GM18520 (cell line): ENCODE measurements at regions not wholly inside any gene's neighbourhood (a gene's known extent, or its start where the extent isn't known, plus 50 kb on each side); places are given as distances from the start of the nearest gene placed in this dataset.

Experiments used
- ATAC-seq: cut with Tn5 transposase; IDR thresholded peaks from one replicate; pipeline ENCODE4 v1.9.1; 2021; ENCODE audit not compliant: unreplicated experiment

DNA sequence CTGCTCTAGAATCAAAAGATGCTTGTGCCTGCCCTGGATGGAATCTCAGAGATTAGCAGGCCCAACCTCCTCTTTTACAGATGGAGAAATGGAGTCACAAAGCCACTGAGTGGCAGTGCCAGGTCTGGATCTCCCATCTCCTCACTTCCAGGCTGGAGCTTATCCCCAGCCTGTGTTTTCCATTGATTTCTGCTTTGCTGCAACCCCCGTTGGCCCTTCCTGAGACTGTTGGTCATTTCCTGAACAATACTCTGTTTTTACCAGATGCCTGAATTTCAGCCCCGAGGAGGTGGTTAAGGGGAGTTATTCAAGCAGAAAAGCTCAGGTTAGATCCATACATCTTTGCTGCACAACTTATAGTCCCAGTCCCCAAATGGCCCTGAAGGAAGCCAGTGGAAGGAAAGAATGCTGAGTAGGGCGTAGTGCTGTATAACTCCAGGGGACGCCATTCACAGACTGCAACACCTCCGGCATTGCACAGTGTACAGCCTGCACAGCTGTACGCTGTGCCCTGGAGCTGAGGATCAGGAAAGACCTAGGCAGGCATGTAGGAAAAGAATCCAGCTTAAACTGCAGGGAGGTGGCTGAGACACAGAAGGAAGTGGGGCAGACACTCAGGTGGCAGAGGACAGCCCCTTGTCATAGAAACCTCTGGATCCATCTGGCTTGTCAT, 77.5 kb downstream of the RPLP1 start:
- no peak for ATAC-seq

GRCh38 chr15:69530991-69531664, 78.5 kb downstream of the RPLP1 start:
- ATAC-seq: no peak

GRCh38 chr15:69531665-69532027, 79.0 kb downstream of the RPLP1 start:
- no peak for ATAC-seq

DNA sequence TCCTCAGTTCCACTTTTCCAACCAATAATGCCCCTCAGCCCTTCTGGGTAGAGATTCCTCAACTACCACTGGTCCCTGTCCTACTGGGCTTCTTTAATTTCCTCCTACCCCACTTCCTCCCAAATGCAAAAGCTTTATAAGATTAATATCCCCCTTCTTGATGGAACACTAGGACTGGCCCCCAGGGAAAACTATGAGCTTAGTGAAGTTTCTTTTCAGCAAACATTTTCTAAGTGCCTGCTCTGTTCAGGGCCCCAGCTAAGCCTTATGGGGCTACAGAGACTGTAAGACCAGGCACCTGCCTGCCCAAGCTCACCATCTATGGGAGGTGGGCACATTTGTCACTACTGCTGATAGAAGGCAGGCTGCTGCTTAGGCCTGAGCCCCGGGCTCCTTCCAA, 79.4 kb downstream of the RPLP1 start:
- ATAC-seq: no peak

DNA sequence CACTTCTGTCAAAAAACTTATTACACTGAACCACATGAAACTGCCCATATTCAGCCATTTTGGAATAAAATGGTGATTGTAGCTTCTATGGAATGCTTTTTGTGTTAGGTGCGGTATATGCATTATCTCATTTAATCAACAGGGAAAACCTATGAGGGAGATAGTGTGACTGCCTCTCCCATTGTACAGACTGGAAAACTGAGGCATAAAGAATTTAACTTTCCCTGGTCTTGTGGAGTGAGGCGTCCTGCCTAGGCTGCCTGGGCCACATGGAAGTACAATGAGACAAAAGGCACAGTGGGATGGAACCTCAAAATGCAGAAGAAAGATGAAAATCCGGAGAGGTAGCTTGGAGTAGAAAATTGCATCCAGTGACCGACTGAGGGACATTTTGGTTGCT, 80.2 kb downstream of the RPLP1 start:
- ATAC-seq: no peak

DNA sequence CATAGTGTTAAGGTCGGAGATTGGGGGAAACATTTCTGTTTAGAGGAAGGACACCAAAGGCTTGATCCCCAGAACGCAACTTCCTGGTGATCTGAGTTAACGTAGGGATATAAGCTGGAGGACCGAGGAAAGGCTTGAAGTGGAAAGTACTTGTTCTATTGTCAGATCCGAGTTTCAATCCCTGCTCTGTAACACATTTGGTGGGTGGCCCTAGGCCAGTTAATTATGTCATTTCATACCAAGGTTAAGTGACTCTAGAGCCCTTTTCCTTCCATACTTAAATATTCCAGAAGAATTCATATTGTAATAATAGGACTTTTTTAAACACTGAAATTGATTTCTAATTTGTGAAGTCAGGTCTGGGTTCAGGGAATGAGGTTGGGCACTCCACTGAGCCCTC, 80.9 kb downstream of the RPLP1 start:
- ATAC-seq: no peak

GRCh38 chr15:69535101-69535638, 82.6 kb downstream of the RPLP1 start:
- no peak for ATAC-seq

DNA sequence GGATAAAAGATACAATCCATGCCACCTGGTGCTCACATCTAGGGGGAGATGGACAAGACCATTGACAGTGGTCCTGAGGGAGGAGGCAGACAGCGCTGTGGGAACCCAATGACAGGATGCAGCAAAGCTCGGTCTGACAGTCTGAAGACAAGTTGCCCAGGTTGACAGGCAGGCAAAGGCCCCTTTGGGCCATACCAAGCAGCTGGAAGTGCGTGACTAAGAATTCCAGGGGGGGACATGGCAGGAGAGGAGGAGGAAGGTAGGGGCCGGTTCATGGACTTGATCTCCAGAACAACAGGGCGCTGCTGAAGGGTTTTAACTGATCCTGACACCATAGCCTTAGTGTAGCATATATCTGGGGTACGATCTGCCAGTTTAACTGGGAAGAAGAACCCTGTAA, 83.4 kb downstream of the RPLP1 start:
- ATAC-seq: no peak

DNA sequence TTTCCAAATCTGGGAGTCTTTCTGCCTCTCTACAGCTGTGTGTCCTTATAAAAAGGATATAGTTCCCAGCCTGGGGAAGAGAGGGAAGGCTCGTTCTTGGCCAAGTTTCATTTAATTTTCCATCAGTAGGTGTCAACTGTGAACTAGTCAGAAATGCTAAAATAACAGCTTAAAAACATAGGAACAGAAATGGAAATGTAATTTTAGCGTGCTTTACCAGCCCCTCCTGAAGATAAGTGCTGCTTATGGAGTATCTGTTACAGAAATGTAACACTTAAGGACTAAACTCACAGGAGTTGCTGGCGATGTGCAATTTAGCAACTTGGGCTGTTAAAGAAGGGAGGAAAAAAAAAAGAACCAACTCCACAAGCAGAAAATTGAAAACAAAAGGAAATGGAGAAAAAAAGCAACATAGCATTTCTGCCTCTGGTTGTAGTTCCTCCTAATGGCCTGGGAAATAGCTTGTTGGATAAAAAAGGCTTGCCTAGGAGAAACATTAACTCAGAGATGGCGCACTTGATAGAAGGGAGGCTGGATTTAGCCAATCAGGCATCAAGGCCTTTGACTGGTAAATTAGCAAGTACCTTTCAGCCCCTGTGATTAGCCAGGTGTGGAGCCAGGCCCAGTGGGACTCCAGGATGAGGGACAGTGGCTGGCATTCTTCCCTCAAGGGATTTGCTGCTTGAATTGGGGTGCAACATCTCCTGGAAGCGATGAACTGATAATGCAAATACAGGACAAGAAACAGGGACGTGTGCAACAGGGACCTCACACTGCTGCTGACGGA, 84.3 kb downstream of the RPLP1 start:
- no peak for ATAC-seq

DNA sequence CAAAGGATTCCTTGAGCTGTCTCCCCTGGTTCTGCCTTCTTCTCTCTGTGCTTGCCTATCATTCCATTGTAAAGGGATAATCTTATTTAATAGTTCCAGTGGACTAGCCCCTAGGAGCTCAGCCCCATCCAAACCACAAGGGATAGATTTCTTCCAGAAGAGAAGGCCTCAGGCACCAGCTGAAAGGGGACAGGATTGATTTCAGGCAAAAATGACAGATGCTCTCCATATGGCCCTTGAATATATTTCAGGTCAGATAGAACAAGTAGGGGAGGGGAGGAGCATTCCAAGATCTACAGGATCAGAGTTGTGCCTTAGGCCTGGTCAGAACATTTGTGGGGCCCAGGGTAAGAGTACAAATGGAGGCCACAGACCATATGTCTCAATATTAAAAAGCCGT, 85.3 kb downstream of the RPLP1 start:
- ATAC-seq: no peak

- ATAC-seq: no peak
Measured at GRCh38 chr15:69538379-69538778, 85.8 kb downstream of the RPLP1 start.

GRCh38 chr15:69539345-69539744, 86.7 kb downstream of the RPLP1 start:
- ATAC-seq: no peak

- no peak for ATAC-seq
Measured at GRCh38 chr15:69540622-69541021, 88.0 kb downstream of the RPLP1 start.

GRCh38 chr15:69542028-69542427, 89.4 kb downstream of the RPLP1 start:
- ATAC-seq: no peak

DNA sequence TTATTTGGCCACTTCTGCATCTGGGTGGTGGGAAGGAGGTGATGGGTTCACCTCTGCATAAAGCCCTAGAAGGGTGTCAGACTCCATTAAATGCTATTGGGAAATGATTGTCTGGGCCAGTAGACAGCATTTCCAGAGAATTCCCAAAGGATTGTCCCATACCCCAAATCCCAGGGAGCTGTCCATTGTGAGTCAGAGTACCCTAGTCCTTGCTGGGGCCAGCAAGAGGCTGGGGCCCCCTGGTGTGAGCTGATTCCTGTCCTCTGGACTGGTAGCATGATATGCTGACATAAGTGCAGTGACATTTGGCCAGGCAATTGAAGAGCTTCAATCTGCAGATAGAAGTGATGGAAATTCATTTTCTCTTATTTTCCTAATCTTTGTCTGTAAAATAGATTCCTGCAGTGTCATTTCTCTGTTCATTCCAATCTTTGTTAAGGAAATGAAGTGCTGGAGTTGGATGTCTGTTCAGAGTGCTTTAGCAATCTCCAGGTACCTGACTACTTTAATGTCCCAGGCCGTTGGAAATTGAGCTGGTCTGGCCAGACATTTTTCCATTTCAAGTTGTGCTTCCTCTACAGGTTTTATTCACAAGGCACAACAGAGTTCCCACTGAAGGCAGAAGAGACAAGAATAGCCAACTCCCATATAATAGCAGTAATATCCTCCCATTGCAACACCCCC, 91.2 kb downstream of the RPLP1 start:
- ATAC-seq: no peak

- no peak for ATAC-seq
Measured at GRCh38 chr15:69544365-69545113, 91.9 kb downstream of the RPLP1 start.

GRCh38 chr15:69546182-69546581, 93.6 kb downstream of the RPLP1 start:
- no peak for ATAC-seq

DNA sequence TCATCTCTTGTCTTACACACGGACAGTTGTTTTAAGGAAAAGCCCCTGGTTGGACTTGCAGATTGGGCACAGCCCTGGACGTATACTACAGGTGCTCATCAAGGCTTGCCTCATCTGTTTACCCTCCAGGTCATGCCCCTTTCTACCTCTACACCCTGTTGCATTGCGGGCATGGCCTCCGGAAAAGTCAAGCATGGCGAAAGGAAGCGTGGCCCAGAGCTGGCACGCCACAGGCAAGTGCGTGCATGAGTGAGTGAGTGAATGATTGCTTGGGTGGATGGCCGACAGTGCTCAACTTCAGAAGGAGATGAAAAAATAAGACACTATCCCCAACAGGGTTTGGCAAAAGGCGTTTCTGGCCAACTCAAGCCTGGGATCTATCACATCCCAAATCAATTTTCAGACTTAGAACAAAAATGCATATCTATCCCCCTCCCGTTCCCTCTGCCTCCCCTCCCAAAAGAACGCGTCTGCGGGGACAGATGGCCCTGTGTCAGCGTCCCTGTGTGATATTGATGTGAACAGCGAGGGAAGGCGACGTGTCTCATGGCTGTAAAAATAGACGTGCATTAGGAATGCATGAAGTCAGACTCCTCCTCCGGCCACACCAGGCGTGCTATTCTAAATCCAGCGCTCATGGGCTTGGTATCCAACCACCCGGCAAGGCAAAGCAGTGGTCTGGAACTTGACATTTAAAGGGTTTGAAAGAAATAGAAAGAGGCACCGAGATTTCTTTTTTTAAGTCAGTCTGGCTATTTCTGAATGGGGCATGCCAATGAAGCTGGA, 96.0 kb downstream of the RPLP1 start:
- no peak for ATAC-seq

GRCh38 chr15:69551391-69552056, 98.9 kb downstream of the RPLP1 start:
- ATAC-seq: no peak
